Osteoblast (primary cell): ENCODE measurements at regions not wholly inside any gene's neighbourhood (a gene's known extent, or its start where the extent isn't known, plus 50 kb on each side); places are given as distances from the start of the nearest gene placed in this dataset.

Source experiments
- DNase-seq: peaks from one replicate; pipeline ENCODE4 v3.0.0; 2011; ENCODE audit warnings: low spot score, mixed read lengths; ENCODE audit not compliant: insufficient read length; ENCODE audit errors: missing footprints
- H2AFZ ChIP-seq: 2 replicates; pipeline ENCODE4 v1.6.0; 2011; ENCODE audit warnings: mild to moderate bottlenecking, low read length
- H3K27ac ChIP-seq: 2 replicates; pipeline ENCODE4 v1.5.1; 2011; ENCODE audit warnings: mild to moderate bottlenecking, low read depth, low read length, moderate library complexity
- H3K27me3 ChIP-seq: 2 replicates; pipeline ENCODE4 v1.6.0; 2012; ENCODE audit warnings: mild to moderate bottlenecking, control low read depth, inconsistent platforms, low read length, moderate library complexity; ENCODE audit not compliant: insufficient read depth
- H3K36me3 ChIP-seq: 2 replicates; pipeline ENCODE4 v1.5.1; 2011; ENCODE audit warnings: mild to moderate bottlenecking, low read length, control low read depth, moderate library complexity; ENCODE audit not compliant: insufficient read depth
- H3K4me1 ChIP-seq: 2 replicates; pipeline ENCODE4 v1.5.1; 2011; ENCODE audit warnings: mild to moderate bottlenecking, low read length, control low read depth, moderate library complexity; ENCODE audit not compliant: insufficient read depth
- H3K4me2 ChIP-seq: 2 replicates; pipeline ENCODE4 v1.6.0; 2011; ENCODE audit warnings: mild to moderate bottlenecking, low read length; ENCODE audit not compliant: insufficient read depth
- H3K4me3 ChIP-seq: fragments of 200-600 bp; sonication (generic); 3 replicates; pipeline ENCODE4 v1.5.1; 2012; ENCODE audit warnings: mild to moderate bottlenecking, low read length, inconsistent platforms; ENCODE audit not compliant: insufficient read depth
- H3K79me2 ChIP-seq: 2 replicates; pipeline ENCODE4 v1.6.0; 2012; ENCODE audit warnings: mild to moderate bottlenecking, low read length, control low read depth, inconsistent platforms; ENCODE audit not compliant: insufficient read depth
- H3K9me3 ChIP-seq: 2 replicates; pipeline ENCODE4 v1.5.1; 2011; ENCODE audit warnings: low read depth, low read length, control low read depth
- H4K20me1 ChIP-seq: 2 replicates; pipeline ENCODE4 v1.6.0; 2012; ENCODE audit warnings: mild to moderate bottlenecking, low read length, control low read depth; ENCODE audit not compliant: insufficient read depth
- TF ChIP-seq, protein P1 (sequence below): IDR thresholded peaks from 2 replicates; pipeline ENCODE4 v1.5.1; 2011; ENCODE audit warnings: mild to moderate bottlenecking, low read depth, low read length, moderate library complexity; ENCODE audit errors: extremely low read depth

DNA sequence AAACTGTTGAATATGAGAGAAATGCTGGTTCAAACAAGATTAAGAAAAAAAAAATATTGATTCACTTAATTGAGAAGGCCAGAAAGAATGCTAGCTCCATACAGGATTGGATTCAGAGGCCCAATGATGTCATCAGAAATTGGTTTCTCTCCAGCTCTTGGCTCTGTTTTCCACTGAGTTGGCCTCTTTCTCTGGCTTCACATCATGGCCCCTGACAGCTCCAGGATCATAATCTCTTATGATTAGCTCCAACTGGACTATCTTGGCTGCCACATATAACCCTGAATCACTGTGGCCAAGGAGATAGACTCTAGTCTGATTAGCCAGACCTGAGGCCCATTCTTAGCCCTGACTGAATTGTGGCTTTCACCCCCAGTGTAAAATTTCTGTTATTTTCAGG lies 244.7 kb upstream of the GRAMD2B start:
- no peaks in the 10 kb centered on the region for H3K27me3 ChIP-seq
- no peak overlapping the region for H3K4me3 ChIP-seq
- TF ChIP-seq, protein P1, sequence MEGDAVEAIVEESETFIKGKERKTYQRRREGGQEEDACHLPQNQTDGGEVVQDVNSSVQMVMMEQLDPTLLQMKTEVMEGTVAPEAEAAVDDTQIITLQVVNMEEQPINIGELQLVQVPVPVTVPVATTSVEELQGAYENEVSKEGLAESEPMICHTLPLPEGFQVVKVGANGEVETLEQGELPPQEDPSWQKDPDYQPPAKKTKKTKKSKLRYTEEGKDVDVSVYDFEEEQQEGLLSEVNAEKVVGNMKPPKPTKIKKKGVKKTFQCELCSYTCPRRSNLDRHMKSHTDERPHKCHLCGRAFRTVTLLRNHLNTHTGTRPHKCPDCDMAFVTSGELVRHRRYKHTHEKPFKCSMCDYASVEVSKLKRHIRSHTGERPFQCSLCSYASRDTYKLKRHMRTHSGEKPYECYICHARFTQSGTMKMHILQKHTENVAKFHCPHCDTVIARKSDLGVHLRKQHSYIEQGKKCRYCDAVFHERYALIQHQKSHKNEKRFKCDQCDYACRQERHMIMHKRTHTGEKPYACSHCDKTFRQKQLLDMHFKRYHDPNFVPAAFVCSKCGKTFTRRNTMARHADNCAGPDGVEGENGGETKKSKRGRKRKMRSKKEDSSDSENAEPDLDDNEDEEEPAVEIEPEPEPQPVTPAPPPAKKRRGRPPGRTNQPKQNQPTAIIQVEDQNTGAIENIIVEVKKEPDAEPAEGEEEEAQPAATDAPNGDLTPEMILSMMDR = no peak
- no peaks in the 10 kb centered on the region for H3K36me3 ChIP-seq
- H2AFZ ChIP-seq = no peak overlapping the region
- no peaks in the 10 kb centered on the region for H3K9me3 ChIP-seq
- no peaks in the 10 kb centered on the region for H3K79me2 ChIP-seq
- no peak overlapping the region for H3K4me2 ChIP-seq
- peak overlapping the region; percentile 27 for H3K27ac ChIP-seq
- DNase-seq = peak; percentile 22
- no peaks in the 10 kb centered on the region for H4K20me1 ChIP-seq
- H3K4me1 ChIP-seq = peaks cover 3% of the 10 kb centered on the region

DNA sequence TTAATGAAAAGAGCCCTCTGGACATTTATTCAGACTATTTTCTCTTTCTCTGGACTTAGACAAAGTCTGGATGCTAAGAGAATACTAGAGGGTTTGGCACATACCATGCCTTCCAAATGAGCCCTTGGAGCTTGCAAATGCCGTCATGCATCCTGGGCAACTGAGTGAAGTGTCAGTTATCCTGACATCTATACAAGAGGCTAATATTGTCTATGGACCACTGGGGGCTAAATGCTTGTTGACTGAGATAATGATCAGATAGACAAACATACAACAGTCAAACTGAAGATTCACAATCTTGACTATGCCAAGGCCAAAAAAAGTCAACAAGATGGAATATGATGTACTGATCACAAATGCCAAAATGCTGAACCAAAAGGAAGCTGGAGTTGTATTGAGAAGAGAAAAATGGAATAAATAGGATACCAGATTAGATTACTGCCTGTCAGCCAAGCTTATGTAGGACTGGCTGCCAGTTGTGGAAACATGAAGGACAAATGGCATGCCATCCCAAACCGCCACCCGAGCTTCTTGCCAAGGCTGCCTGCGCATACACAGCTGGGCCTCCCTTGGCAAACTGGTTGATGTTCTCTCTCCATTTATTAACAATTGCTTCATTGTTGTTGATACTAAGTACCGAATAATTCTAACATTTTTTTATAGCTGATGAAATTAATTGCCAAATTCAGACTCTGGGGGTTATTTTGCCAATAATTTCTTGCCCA lies 240.1 kb upstream of the GRAMD2B start:
- H4K20me1 ChIP-seq = no peaks in the 10 kb centered on the region
- no peak overlapping the region for H3K27ac ChIP-seq
- no peaks in the 10 kb centered on the region for H3K79me2 ChIP-seq
- H3K9me3 ChIP-seq = no peaks in the 10 kb centered on the region
- TF ChIP-seq, protein P1 = no peak
- no peak overlapping the region for H2AFZ ChIP-seq
- no peak overlapping the region for H3K4me2 ChIP-seq
- no peak overlapping the region for H3K4me3 ChIP-seq
- H3K36me3 ChIP-seq = no peaks in the 10 kb centered on the region
- peaks cover 3% of the 10 kb centered on the region for H3K4me1 ChIP-seq
- H3K27me3 ChIP-seq = no peaks in the 10 kb centered on the region
- no peak for DNase-seq

GRCh38 chr5:126184474-126184873 lies 238.7 kb upstream of the GRAMD2B start:
- Histone ChIP-seq H3K4me2 (no peak overlapping the region), H3K27ac (no peak overlapping the region)

GRCh38 chr5:126186210-126186609 lies 237.0 kb upstream of the GRAMD2B start:
- H2AFZ ChIP-seq = no peak overlapping the region
- no peaks in the 10 kb centered on the region for H3K27me3 ChIP-seq
- no peaks in the 10 kb centered on the region for H3K9me3 ChIP-seq
- no peak overlapping the region for H3K4me2 ChIP-seq
- no peaks in the 10 kb centered on the region for H3K79me2 ChIP-seq
- no peaks in the 10 kb centered on the region for H3K36me3 ChIP-seq
- no peak overlapping the region for H3K4me3 ChIP-seq
- TF ChIP-seq, protein P1 = no peak
- peaks cover 4% of the 10 kb centered on the region for H3K4me1 ChIP-seq
- no peak for DNase-seq
- H3K27ac ChIP-seq = no peak overlapping the region
- H4K20me1 ChIP-seq = no peaks in the 10 kb centered on the region

More at GRCh38 chr5:126184474-126184873, 238.7 kb upstream of the GRAMD2B start:
- no peaks in the 10 kb centered on the region for H3K9me3 ChIP-seq
- TF ChIP-seq, protein P1 = no peak
- no peak for DNase-seq
- H3K27me3 ChIP-seq = no peaks in the 10 kb centered on the region
- H4K20me1 ChIP-seq = no peaks in the 10 kb centered on the region
- H2AFZ ChIP-seq = no peak overlapping the region
- no peaks in the 10 kb centered on the region for H3K79me2 ChIP-seq
- H3K36me3 ChIP-seq = no peaks in the 10 kb centered on the region
- H3K4me3 ChIP-seq = no peak overlapping the region
- peaks cover 4% of the 10 kb centered on the region for H3K4me1 ChIP-seq
